SHP77 treated with DMSO at 0.1 percent for 48 hours (cell line): ENCODE measurements at regions not wholly inside any gene's neighbourhood (a gene's known extent, or its start where the extent isn't known, plus 50 kb on each side); places are given as distances from the start of the nearest gene placed in this dataset.

ENCODE experiments used
- DNase-seq: peaks from one replicate; lab custom pipeline; 2025; lab: John Stamatoyannopoulos, UW

- no peak for DNase-seq
Measured at GRCh38 chr16:18055411-18055916, 281.1 kb downstream of the NPIPA8 start.

- DNase-seq, result no peak
Measured at GRCh38 chr16:18050777-18051176, 285.8 kb downstream of the NPIPA8 start.

GRCh38 chr16:18050234-18050633, 286.3 kb downstream of the NPIPA8 start:
- DNase-seq, result no peak

GRCh38 chr16:18049547-18050133, 286.9 kb downstream of the NPIPA8 start:
- DNase-seq, result no peak

- DNase-seq, result no peak
Measured at GRCh38 chr16:18048853-18049546, 287.5 kb downstream of the NPIPA8 start.

- DNase-seq, result no peak
Measured at GRCh38 chr16:18047761-18048160, 288.8 kb downstream of the NPIPA8 start.

- no peak for DNase-seq
Measured at GRCh38 chr16:18045356-18045755, 291.2 kb downstream of the NPIPA8 start.

- DNase-seq, result no peak
Measured at GRCh38 chr16:18041864-18042834, 294.4 kb downstream of the NPIPA8 start.

GRCh38 chr16:18039931-18040330, 296.6 kb downstream of the NPIPA8 start:
- no peak for DNase-seq

GRCh38 chr16:18037051-18037450, 299.5 kb downstream of the NPIPA8 start:
- DNase-seq, result no peak

GRCh38 chr16:18024611-18025010, 311.9 kb downstream of the NPIPA8 start:
- DNase-seq, result no peak

GRCh38 chr16:18018376-18018775, 318.2 kb downstream of the NPIPA8 start:
- DNase-seq, result no peak

- DNase-seq, result no peak
Measured at GRCh38 chr16:18013863-18014262, 322.7 kb downstream of the NPIPA8 start.

GRCh38 chr16:18008356-18008755, 328.2 kb downstream of the NPIPA8 start:
- no peak for DNase-seq

GRCh38 chr16:18003033-18003432, 333.5 kb downstream of the NPIPA8 start:
- no peak for DNase-seq

GRCh38 chr16:17998996-17999395, 337.5 kb downstream of the NPIPA8 start:
- DNase-seq, result no peak

- DNase-seq, result no peak
Measured at GRCh38 chr16:17998550-17998949, 338.0 kb downstream of the NPIPA8 start.

GRCh38 chr16:17994027-17994426, 342.5 kb downstream of the NPIPA8 start:
- no peak for DNase-seq

- DNase-seq, result no peak
Measured at GRCh38 chr16:17992416-17992815, 344.1 kb downstream of the NPIPA8 start.

GRCh38 chr16:17989255-17989654, 347.3 kb downstream of the NPIPA8 start:
- no peak for DNase-seq

- DNase-seq, result no peak
Measured at GRCh38 chr16:17988839-17989238, 347.7 kb downstream of the NPIPA8 start.

- no peak for DNase-seq
Measured at GRCh38 chr16:17986991-17987390, 349.5 kb downstream of the NPIPA8 start.

GRCh38 chr16:17984810-17985209, 351.7 kb downstream of the NPIPA8 start:
- no peak for DNase-seq
